ENCODE measurements at regions not wholly inside any gene's neighbourhood (a gene's known extent, or its start where the extent isn't known, plus 50 kb on each side); places are given as distances from the start of the nearest gene placed in this dataset.

DNA sequence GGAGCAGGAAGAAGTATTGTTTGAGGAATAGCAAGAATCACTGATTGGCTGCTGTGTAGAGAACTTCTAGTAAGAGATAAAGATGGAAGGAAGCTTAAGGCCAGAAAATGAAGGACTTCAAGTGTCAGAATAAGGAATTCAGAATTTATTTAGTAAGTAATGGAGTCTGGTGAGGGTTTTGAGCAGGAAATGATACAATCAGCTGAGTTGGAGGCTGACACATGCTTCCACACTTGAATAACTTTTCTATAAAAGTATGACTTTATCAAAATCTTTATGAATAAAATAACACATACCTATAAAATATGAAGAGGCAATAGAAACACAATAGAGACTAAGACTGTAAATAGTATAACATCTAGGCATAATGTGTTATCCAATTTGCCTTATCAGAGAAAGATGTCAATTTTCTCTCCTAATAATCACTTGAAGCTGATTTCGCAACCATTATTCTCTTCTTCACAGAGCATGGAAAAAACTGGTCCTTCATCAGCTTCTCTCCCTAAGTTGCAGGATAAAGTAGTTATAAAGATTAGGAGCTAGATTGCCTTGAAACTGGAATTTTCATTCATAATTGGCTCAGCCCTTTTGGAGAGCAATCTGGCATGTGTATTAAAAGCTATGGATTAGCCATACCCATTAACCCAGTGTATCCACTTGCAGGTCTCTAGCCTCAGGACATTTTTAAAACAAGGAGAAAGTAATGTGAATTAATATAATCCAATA, 143.4 kb downstream of the ZNF608 start:
- H3K4me2 ChIP-seq = no peak overlapping the region
- no peak overlapping the region for H3K27ac ChIP-seq
- H3K36me3 ChIP-seq (ENCODE audit: insufficient read depth) = no peaks in the 10 kb centered on the region
- H3K27me3 ChIP-seq (ENCODE audit: insufficient read depth, low read depth) = no peaks in the 10 kb centered on the region
- H3K79me2 ChIP-seq (ENCODE audit: insufficient read depth, low read depth) = no peaks in the 10 kb centered on the region
- no peaks in the 10 kb centered on the region for H4K20me1 ChIP-seq (ENCODE audit: insufficient read depth)
- H3K4me1 ChIP-seq (ENCODE audit: low read depth, poor library complexity, severe bottlenecking) = peaks cover 4% of the 10 kb centered on the region
- H2AFZ ChIP-seq (ENCODE audit: low read depth) = no peak overlapping the region
- H3K4me3 ChIP-seq (IDR thresholded peaks at IDR 0.05; ENCODE audit: insufficient read depth, low read depth, low read length) = no peak overlapping the region
- no peak overlapping the region for H3K9ac ChIP-seq
- TF ChIP-seq, protein P1, sequence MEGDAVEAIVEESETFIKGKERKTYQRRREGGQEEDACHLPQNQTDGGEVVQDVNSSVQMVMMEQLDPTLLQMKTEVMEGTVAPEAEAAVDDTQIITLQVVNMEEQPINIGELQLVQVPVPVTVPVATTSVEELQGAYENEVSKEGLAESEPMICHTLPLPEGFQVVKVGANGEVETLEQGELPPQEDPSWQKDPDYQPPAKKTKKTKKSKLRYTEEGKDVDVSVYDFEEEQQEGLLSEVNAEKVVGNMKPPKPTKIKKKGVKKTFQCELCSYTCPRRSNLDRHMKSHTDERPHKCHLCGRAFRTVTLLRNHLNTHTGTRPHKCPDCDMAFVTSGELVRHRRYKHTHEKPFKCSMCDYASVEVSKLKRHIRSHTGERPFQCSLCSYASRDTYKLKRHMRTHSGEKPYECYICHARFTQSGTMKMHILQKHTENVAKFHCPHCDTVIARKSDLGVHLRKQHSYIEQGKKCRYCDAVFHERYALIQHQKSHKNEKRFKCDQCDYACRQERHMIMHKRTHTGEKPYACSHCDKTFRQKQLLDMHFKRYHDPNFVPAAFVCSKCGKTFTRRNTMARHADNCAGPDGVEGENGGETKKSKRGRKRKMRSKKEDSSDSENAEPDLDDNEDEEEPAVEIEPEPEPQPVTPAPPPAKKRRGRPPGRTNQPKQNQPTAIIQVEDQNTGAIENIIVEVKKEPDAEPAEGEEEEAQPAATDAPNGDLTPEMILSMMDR (conservative IDR thresholded peaks at IDR 0.05; ENCODE audit: low read depth, low read length) = no peak

DNA sequence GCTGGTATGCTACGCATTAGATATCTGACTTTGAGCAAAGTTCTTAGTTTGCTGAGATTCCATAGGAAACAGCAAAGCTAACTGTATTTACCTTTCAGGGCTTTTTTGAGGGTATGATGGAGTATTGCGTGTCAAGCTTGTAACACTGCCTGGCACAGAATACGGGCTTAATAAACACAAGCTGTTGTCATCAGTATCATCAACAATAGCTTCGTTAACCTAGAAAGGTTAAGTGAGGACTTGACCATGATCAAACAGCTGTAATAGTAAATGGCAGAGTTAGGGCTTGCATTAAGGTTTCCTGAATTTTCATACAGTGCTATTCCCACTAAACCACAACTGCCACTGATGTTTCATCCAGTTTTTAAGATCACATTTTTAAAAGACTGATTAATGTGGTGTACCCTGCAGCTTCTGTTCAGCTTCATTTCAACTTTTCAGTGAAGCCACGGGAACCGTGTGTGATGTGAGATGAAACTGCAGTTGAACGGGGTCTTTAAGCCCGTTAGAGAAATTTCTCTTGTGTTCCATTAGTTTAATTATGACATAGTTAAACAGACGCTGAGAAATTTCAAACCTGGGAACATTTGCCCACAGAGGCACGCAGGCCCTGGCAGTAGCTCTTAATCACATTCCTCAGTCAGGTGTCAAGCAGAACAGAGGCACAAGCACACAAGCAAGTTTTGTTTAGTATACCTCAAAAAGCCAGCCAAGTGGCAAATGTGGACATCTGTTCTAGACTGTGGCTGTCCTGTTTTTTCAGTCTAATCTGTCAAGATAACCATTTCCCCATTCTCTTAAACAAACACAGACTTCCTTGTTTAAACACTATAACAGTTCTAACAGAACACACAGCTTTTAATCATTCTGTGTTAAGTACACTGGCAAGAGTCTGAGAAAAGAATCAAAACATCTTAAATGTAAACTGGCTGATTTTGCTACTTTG, 147.1 kb downstream of the ZNF608 start:
- Histone ChIP-seq H3K9ac (no peak overlapping the region), H3K27ac (no peak overlapping the region), H3K4me2 (no peak overlapping the region), H4K20me1 (ENCODE audit: insufficient read depth) (no peaks in the 10 kb centered on the region), H3K4me1 (ENCODE audit: low read depth, poor library complexity, severe bottlenecking) (peaks cover 9% of the 10 kb centered on the region), H3K4me3 (IDR thresholded peaks at IDR 0.05; ENCODE audit: insufficient read depth, low read depth, low read length) (no peak overlapping the region), H3K27me3 (ENCODE audit: insufficient read depth, low read depth) (no peaks in the 10 kb centered on the region), H3K79me2 (ENCODE audit: insufficient read depth, low read depth) (no peaks in the 10 kb centered on the region), H2AFZ (ENCODE audit: low read depth) (no peak overlapping the region), H3K36me3 (ENCODE audit: insufficient read depth) (no peaks in the 10 kb centered on the region)
- TF ChIP-seq, protein P1 (conservative IDR thresholded peaks at IDR 0.05; ENCODE audit: low read depth, low read length) = no peak

DNA sequence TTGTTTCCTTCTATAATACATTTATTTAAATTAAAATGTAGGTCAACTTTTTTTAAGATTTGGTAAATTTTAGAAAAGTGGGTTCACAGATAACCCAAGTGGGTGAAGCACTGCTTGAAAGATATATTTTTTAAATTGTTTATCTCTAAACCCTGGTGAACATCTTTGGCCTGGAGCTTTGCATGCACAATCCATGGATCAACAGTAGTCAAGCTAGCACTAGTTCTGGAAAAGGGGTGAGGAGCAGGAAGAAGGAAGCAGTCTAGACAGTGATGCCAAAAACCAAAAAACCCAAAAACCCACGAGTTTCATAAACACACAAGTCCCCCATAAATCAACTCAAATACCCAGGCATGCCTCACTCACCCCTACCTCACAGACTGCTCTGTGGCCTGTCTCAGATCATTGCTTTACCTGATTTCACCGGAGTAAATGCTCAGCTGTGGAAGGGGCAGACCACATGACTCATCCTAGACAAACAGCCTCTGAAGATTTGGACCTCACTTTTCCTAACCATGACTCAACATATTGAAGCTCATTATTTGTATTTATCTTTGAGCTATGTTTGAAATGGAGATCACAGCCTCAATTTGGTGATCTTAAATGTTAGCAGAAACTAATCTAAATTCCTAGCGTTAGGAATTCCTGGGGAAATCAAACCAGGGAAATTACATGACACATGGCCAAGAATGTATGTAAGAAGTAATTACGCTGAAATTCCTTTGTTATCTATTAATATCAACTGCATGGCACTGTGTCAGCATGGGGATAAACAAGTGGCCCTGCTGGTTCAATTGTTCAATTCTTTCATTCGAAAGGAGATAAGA, 149.6 kb downstream of the ZNF608 start:
- Histone ChIP-seq H3K36me3 (ENCODE audit: insufficient read depth) (no peaks in the 10 kb centered on the region), H3K27ac (no peak overlapping the region), H3K79me2 (ENCODE audit: insufficient read depth, low read depth) (no peaks in the 10 kb centered on the region), H3K9ac (no peak overlapping the region), H4K20me1 (ENCODE audit: insufficient read depth) (no peaks in the 10 kb centered on the region), H3K27me3 (ENCODE audit: insufficient read depth, low read depth) (no peaks in the 10 kb centered on the region), H3K4me1 (ENCODE audit: low read depth, poor library complexity, severe bottlenecking) (peaks cover 9% of the 10 kb centered on the region), H2AFZ (ENCODE audit: low read depth) (no peak overlapping the region), H3K4me3 (IDR thresholded peaks at IDR 0.05; ENCODE audit: insufficient read depth, low read depth, low read length) (no peak overlapping the region), H3K4me2 (no peak overlapping the region)
- TF ChIP-seq, protein P1 (conservative IDR thresholded peaks at IDR 0.05; ENCODE audit: low read depth, low read length) = no peak

DNA sequence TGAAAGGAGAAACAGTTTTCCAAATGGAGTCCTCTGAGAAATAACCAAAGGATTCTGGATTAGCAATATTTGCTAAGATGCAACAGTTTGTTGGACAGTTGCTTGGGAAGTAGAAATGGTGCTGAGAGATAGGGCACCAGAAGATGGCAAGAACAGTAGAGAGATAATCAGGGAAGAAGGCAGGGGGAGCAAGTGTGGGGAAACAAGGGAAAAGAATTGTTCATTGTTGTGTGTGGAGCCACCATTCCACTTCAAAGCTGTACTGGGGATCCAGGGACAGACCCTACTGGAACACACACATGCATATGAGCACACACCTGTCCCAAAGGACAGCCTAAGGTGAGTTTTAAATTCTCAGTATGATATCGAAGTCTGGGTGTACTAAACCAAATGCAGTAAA, 152.5 kb downstream of the ZNF608 start:
- no peak overlapping the region for H3K27ac ChIP-seq
- no peak overlapping the region for H3K4me2 ChIP-seq
- no peak overlapping the region for H3K9ac ChIP-seq
- no peaks in the 10 kb centered on the region for H3K36me3 ChIP-seq (ENCODE audit: insufficient read depth)
- H4K20me1 ChIP-seq (ENCODE audit: insufficient read depth) = no peaks in the 10 kb centered on the region
- H3K4me1 ChIP-seq (ENCODE audit: low read depth, poor library complexity, severe bottlenecking) = peaks cover 5% of the 10 kb centered on the region
- no peak overlapping the region for H2AFZ ChIP-seq (ENCODE audit: low read depth)
- H3K79me2 ChIP-seq (ENCODE audit: insufficient read depth, low read depth) = no peaks in the 10 kb centered on the region
- H3K27me3 ChIP-seq (ENCODE audit: insufficient read depth, low read depth) = no peaks in the 10 kb centered on the region
- TF ChIP-seq, protein P1 (conservative IDR thresholded peaks at IDR 0.05; ENCODE audit: low read depth, low read length) = no peak
- no peak overlapping the region for H3K4me3 ChIP-seq (IDR thresholded peaks at IDR 0.05; ENCODE audit: insufficient read depth, low read depth, low read length)
